ENCODE measurements at regions not wholly inside any gene's neighbourhood (a gene's known extent, or its start where the extent isn't known, plus 50 kb on each side); places are given as distances from the start of the nearest gene placed in this dataset.
"Not testable (repeated sequence)": the region's sequence is repeated elsewhere in the genome, so short reads cannot be mapped to it uniquely, and the experiment has no call there.

DNA sequence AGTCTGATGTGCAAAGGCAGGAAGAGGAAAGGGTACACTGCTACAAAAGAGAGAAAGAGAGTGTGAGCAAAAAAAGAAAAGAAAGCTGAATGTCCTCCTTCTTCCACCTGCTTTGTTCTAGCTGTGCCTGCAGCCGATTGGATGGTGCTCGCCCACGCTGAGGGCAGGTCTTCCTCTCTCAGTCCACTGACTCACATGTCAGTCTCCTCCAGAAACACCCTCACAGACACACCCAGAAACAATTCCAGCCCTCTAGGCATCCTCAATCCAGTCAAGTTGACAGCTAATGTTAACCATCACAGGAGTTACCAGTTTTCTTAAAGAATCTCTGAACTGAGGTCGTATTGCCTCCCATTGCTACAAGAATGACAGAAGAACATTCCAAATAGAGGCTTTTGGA, 411.9 kb upstream of the SASH1 start:
- no peak for DNase-seq

GRCh38 chr6:147933224-147933623, 409.4 kb upstream of the SASH1 start:
- no peak for DNase-seq

- no peak for DNase-seq
These were observed 407.0 kb upstream of the SASH1 start for GRCh38 chr6:147935656-147936055.

GRCh38 chr6:147936703-147937470, 405.8 kb upstream of the SASH1 start:
- no peak for DNase-seq

- DNase-seq, result no peak
These were observed 401.5 kb upstream of the SASH1 start for GRCh38 chr6:147941143-147941542.

DNA sequence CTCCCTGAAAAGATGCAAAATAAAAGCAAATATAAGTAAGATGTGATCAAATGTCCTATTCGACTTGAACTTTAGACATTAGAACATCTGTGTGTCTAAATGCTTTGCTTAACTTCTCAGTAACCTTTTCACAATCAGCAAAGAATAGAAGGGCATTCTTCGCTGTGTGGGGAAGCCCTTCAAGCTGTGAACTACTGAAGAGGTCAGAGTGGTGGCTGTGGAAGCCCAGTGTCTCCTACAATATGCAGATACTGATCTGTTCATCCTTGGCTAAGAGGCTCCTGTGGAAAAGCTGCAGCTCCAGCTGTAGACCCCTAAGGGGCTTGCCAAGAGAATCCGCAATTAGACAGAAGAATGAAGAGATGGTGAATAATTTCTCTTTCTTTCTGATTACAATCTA, 400.3 kb upstream of the SASH1 start:
- DNase-seq, result no peak

GRCh38 chr6:147944122-147944521, 398.5 kb upstream of the SASH1 start:
- DNase-seq, result no peak

- DNase-seq, result no peak
These were observed 395.1 kb upstream of the SASH1 start for GRCh38 chr6:147947521-147947920.

GRCh38 chr6:147949981-147950622, 392.5 kb upstream of the SASH1 start:
- DNase-seq, result no peak

GRCh38 chr6:147950623-147950987, 392.0 kb upstream of the SASH1 start:
- no peak for DNase-seq

DNA sequence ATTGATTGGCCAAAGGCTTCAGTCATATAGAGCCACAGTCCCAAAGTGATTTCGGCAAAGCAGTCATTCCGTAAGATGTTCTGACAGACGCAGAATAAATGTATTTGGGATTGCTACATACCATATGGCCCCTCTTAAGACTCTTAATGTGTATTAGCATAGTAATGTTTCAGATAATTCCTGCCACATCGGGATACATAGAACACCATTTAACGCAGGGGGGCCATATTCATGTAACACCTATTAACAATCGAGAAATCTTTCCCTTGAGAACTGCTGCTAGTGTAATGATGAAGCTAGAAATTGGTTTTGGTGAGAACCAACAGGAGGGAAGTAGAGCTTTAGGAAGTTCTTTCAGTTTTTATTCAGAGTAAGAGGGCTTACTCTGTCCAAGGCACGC, 390.9 kb upstream of the SASH1 start:
- no peak for DNase-seq

DNA sequence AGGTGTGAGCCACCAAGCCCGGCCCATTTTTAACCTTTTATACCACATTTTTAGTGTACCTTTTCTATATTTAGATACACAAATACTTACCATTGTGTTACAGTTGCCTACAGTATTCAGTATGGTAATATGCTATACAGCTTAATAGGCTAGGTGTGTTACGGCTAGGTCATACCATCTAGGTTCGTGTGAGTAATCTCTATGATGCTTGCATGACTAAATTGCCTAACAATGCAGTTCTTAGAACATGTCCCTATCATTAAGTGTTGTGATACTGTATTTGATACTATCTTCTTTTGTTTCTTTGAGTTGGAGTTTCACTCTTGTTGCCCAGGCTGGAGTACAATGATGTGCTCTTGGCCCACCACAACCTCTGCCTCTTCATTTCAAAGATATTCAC, 387.7 kb upstream of the SASH1 start:
- DNase-seq, result no peak

DNA sequence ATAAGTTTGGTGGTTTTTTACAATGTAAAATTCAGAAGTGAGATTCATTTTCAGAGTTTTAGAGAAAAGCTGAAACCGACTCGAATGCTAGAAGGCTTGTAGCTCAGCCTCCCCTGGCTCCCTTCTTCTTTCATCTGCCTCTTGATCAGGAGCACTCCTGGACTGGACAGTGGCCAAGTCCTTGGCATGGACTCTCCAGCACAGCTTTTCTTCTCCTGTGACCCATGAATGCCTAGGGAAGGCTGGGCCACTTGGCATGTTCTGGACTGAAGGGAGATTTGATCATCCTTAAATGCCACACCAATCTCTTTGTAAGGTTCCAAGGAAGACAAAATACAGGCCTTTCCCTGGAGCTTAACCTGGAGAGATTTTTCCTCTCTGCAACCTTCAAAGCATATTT, 384.0 kb upstream of the SASH1 start:
- no peak for DNase-seq

DNA sequence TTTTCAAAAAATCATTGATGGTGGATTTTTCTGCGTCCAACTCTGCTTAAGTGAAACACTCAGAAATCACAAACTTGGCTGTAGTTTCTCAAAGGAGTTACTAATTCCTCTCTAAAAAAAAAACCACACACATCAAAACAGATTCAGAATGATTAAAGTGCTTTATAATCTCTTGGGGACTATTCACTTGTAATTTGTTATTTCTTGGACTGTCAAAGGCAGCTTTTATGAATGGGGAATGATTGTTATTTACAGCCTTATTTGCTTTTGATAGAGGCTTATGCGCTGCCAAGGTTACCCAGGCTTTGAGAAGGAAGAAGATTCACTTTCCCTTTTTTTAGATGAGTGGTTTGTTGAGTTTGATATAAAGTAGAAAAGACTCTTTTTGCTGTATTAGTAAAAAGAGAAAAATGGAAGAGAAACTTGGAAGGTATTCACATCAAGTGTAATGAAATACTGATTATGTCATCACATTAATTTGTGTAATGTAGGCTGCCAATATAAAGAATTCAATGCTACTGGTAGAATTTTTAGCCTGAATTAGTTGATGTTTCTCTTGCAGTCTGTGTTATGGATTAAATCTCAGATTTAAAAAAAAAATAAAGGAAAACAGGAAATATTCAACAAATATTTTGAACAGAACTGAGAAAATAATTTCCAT, 381.0 kb upstream of the SASH1 start:
- DNase-seq, result no peak

GRCh38 chr6:147965448-147965847, 377.2 kb upstream of the SASH1 start:
- not testable (repeated sequence) for DNase-seq

GRCh38 chr6:147970970-147971369, 371.7 kb upstream of the SASH1 start:
- DNase-seq, result no peak

GRCh38 chr6:147972448-147972847, 370.2 kb upstream of the SASH1 start:
- no peak for DNase-seq

DNA sequence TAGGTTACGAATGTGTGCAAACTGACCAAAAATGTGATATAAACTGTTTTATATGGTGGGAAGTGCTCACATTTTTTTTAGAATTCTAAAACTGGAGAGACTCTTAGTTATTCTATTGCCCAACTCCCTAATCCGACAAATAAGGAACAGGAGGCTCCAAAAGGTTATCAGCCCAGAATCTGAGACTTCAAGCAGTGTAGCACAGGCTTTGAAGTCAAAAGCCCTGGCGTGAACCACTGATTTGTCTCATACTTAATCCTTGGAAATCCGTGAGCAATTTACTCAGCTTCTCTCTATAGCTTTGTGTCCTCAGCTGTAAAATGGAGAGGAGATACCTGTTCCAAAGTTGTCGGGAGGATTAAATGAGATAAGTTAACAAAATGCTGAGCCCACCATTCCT, 368.8 kb upstream of the SASH1 start:
- DNase-seq, result no peak

DNA sequence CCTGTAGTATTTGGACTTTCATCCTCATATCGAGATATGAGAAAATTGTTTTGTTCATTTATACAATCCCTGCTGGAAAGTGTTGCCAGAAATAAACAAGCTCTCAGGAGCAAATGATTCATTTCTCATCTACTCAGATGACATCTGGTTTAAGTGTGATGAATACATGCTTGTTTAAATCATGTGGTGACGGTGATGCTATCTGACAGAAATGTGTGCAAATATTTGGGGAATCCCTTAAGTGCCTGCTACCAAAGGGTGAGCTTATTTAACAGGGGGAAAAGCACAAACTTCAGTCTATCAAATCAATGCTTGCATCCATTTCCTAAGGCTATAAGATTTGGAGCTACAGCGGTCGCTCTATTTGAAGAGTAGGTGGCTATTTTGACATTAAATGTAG, 368.3 kb upstream of the SASH1 start:
- no peak for DNase-seq

DNA sequence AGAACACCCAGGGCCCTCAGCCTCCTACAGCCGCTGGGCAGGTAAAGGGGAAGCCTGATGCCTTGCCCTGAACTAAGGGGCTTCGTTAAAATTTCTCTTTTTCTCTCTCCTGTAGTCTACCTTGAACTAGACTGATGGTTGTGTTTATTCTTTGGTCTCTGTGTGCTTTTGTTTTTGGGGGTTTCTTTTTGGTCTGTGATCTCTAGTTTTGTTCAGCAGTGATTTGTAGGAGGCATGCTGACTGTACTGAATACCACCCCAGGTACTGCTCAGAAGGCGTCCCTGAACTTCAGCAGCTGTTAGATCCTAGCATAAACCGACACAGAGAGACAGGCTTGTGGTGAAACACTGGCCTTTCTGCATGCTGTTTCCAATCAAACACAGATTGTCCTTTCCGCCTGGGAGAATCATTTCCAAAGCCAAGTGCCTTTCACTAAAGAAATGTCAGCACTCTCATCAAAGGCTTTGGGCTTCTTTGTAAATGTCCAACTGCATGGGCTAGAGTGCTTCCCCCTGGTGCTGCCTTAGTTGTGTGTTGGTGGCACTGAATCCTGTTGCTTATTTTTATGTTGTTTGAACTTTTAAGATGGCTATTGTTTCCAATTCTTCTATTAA, 364.7 kb upstream of the SASH1 start:
- no peak for DNase-seq

DNA sequence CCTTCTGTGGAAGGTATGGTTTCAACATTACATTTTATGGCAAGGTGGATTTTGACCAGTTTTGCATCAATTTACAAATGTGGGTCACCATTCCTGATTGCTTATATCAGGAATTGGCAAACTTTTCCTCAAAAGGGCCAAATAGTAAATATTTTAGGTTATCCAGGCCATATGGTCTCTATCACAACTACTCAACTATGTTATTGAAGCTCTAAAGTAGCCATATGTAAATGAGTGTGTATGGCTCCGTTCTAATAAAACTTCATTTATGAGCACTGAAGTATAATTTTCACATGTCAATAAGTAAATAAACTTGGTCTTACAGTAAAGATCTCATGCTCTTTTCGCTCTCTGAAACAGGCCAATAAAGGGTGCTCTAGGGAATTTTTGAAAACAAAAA, 362.7 kb upstream of the SASH1 start:
- no peak for DNase-seq

DNA sequence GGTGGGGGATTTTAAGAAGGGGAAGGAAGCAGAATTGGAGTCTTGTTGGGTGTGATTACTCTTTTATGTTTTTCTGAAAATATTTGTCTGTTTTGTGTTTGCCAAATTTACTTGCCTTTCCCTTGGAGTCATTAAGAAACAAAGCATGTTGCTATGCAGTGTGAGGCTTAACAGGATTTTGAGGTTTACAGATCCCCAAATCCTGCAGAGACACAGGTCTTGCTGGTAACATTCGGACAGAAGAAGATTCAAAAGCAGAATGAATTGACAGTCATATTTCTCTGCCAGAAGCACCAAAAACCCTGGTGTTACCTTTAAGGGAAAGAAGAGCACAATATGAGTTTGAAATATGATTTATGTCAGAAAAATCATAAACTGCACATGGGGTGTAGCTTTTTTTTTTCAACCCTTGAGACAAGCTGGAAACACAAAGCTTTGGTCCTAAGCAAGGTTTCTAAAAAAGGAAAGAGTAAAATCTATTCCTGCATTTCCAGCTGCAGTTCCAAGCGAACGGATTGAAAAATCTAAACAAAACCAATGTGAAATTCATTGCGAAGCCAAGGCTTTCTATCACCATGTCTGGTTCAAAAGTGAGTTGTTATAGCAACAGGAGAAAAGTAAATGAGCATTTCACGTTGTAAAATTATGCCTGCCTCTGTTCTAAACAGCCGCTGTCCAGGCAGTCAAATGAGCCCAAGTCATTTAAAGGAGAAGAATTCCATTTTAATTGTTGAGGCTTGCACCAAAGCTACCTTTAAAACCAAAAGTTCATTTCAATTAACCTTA, 358.9 kb upstream of the SASH1 start:
- no peak for DNase-seq

- DNase-seq, result no peak
These were observed 355.8 kb upstream of the SASH1 start for GRCh38 chr6:147986846-147987245.

All from activated T-cell treated with anti-CD3 and anti-CD28 coated beads for 4 hours (primary cell).